GM03348 (cell line): ENCODE measurements at regions not wholly inside any gene's neighbourhood (a gene's known extent, or its start where the extent isn't known, plus 50 kb on each side); places are given as distances from the start of the nearest gene placed in this dataset.
A peak's percentile ranks its signal among the peaks of the same experiment; 100 is the strongest.

Experiments used
- DNase-seq: peaks from one replicate; pipeline ENCODE4 v3.0.0; 2012; ENCODE audit warnings: low spot score

DNA sequence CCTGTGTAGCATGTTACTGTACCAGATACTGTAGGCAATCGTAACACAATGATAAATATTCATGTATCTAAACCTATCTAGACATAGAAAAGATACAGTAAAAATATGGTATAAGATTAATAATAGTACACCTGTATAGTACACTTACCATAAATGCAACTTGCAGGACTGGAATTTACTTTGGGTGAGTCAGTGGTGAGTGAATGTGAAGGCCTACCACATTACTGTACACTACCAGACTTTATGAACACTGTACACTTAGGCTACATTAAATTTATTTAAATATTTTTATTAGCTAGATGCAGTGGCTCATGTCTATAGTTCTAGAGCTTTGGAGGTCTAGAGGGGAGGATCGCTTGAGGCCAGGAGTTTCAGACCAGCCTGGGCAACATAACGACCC lies 186.6 kb upstream of the ROPN1 start:
- DNase-seq = no peak

- DNase-seq = peak; percentile 13
These were observed 208.5 kb upstream of the ROPN1 start for GRCh38 chr3:124200407-124200806.

GRCh38 chr3:124201226-124201625 lies 209.3 kb upstream of the ROPN1 start:
- no peak for DNase-seq

- no peak for DNase-seq
These were observed 209.9 kb upstream of the ROPN1 start for GRCh38 chr3:124201786-124202185.

GRCh38 chr3:124202754-124203153 lies 210.8 kb upstream of the ROPN1 start:
- DNase-seq = peak; percentile 34

DNA sequence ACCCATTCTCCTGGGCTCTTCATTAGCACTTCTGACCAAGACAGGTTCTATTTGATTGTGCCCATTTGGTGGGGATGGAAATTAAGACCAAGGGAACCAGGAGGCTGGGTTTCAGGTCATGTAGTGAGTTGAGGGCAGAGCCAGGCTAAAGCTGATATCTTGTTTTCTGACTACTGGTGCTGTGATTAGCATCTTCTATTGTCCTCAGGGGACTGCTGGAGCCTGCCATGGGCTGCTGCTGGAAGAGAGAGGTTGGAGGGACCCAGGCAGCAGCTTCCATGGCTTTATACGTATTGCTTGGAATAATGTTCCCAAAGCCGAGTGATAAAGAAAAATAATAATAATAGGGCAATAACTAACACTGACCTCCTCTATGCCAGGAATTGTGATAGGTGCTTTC lies 211.4 kb upstream of the ROPN1 start:
- DNase-seq = no peak

GRCh38 chr3:124206225-124207055 lies 214.5 kb upstream of the ROPN1 start:
- no peak for DNase-seq

GRCh38 chr3:124207077-124207476 lies 215.2 kb upstream of the ROPN1 start:
- DNase-seq = no peak

GRCh38 chr3:124207873-124208485 lies 216.1 kb upstream of the ROPN1 start:
- DNase-seq = no peak

DNA sequence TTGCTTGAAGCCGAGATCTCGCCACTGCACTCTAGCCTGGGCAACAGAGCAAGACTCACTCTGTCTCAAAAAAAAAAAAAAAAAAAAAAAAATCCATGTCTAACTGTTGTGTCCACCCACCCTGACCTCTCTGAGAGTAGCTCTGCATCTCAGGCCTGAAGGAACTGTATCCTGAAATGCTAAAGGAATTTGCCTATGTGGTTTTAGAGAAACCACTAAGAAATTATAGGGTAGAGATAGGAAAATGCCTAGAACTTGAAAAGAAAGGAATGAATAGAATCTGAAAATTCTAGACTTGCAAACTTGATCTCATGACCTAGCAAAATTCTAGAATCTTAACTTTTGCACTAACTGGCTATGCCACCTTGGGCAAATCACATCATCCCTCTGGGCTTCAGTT lies 217.5 kb upstream of the ROPN1 start:
- DNase-seq = peak; percentile 19

GRCh38 chr3:124210899-124211298 lies 219.0 kb upstream of the ROPN1 start:
- DNase-seq = no peak

- no peak for DNase-seq
These were observed 221.7 kb upstream of the ROPN1 start for GRCh38 chr3:124213641-124214040.

GRCh38 chr3:124217542-124217941 lies 225.6 kb upstream of the ROPN1 start:
- DNase-seq = peak; percentile 71

GRCh38 chr3:124221422-124221821 lies 229.5 kb upstream of the ROPN1 start:
- no peak for DNase-seq

- DNase-seq = no peak
These were observed 231.9 kb upstream of the ROPN1 start for GRCh38 chr3:124223853-124224252.

DNA sequence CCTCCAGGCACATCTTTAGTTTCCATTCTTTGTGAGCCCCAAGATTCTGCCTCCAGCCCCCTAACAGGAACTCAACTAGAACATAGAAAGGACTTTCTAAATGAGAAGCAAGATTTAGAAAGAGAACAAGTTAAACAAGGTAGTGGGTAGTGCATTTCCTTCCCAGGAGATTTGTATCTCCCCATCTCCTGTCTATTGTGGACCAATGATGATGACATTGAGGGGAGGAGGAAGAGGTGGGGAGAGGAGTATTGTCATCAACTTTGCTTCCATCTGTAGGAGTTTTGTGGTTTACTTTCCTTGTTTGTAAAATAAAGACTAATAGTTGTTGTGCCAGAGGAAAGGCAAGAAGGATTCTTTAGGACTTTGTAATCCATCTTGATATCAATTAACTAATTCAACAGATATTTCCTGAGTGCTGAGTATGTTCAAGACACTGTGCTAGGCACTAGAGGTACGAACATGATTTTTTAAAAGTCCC lies 235.3 kb upstream of the ROPN1 start:
- DNase-seq = no peak

GRCh38 chr3:124229420-124229819 lies 237.5 kb upstream of the ROPN1 start:
- no peak for DNase-seq

DNA sequence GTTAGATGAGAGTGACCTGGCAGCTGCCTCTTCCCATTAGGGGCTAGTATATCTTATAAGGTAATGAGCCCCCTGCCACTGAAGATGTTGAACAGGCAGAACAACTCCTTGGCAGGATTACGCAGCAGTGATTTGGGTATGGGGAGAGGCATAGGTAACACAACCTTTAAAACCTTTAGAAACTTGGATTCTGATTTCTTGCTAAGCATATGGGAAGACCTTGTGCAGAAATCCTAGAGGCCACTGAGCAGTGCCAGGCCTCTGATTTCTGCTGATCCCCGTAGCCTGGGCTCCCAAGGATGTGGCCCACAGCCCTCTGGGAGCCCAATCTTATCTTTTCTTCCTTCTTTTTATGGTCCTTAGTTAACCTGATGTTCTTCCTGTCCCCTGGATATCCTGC lies 237.9 kb upstream of the ROPN1 start:
- no peak for DNase-seq

- no peak for DNase-seq
These were observed 238.5 kb upstream of the ROPN1 start for GRCh38 chr3:124230432-124230831.

DNA sequence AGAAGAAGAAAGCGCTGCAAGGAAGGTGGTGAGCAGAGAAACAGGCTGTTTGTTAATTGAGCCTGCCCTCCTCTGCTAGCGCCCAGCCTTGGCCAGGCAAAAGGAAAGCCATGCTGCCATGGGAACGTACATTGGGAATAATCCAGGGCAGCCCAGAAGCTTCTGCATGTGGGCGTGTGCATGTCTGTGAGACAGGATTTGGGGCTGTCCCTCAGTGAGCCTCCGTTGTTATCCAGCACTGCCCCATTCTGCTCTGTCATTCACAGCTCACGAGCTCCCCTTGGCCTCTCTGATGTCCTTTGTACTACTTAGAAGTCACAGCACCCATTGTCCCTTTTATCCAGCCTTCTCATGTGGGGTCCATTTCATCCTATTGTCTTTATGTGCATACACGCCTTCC lies 239.1 kb upstream of the ROPN1 start:
- DNase-seq = no peak

DNA sequence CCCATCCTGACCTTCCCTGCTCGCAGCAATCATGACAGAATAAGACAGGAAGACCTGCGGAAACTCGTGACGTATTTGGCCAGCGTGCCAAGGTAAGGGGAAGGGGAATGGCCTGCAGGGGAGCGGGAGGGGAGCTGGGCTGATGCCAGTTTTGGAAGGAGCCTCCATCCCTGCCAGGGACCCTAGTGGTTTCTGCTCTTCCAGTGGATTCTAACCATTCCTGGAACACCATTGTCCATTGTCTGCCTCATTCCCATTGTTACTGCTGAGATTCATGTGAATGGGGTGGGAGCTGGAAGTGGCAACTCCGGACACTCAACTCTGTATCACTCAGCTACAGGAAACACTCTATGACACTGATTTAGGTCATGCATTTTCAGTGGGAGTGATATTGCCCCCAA lies 242.9 kb upstream of the ROPN1 start:
- DNase-seq = no peak

DNA sequence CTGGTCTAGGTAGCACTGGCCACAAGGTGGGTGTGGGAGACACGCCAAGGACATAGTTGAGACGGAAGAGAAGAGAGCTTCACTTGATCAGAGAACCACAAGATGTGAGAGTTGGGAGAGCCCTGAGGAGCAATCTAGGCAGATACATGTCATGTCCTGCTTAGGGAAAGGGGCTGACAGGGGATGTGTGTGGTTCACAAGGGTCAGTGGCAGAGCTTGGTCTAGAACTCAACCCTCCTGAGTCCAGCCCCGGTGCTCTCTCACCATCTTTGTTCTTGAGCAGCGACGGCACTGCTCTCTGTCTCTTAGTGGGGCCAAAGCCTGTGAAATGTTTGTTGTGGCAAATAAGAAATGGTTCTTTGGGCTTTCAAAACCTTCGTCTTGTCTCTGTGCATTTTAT lies 243.5 kb upstream of the ROPN1 start:
- no peak for DNase-seq

DNA sequence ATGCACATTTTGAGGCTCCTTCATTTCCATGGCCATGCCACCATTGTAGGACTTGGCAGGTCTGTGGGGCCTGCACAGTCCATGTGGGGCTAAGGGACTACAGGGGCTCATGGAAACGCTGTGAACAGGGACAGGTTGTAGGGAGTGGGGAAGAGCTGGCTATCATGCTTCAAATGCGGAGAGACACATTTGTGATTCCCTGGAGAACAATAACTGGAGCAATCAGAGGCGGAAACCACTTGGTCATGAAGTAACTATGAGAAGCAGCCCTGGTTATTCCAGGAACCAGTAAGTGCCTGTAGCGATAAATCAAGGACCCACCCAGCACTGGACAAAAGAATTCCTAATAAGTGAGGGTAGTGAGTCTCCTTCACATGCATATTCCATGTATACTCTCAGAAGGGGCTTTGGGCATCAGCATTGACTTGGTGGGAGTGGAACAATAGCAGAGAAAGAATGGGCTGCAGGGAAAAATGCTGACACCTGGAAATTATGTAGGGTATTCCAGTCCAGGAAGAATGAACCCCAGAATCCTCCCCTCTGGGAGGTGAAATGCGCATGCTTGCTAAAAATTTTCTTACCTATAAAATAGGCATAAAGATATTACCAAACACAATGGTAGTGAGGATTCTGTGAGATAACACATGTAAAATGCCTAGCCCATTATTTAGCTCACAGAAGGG lies 251.4 kb upstream of the ROPN1 start:
- DNase-seq = no peak
